HG03520 (cell line): ENCODE measurements at regions not wholly inside any gene's neighbourhood (a gene's known extent, or its start where the extent isn't known, plus 50 kb on each side); places are given as distances from the start of the nearest gene placed in this dataset.

Experiments used
- ATAC-seq: cut with Tn5 transposase; IDR thresholded peaks from one replicate; pipeline ENCODE4 v1.9.1; 2021; ENCODE audit warnings: mild to moderate bottlenecking, moderate library complexity; ENCODE audit not compliant: unreplicated experiment

GRCh38 chr1:221408117-221408803, 333.6 kb downstream of the DUSP10 start:
- no peak for ATAC-seq

- ATAC-seq, result no peak
Measured at GRCh38 chr1:221411283-221411682, 330.6 kb downstream of the DUSP10 start.

GRCh38 chr1:221414772-221415539, 326.9 kb downstream of the DUSP10 start:
- ATAC-seq, result no peak

GRCh38 chr1:221415651-221416050, 326.2 kb downstream of the DUSP10 start:
- no peak for ATAC-seq

- ATAC-seq, result no peak
Measured at GRCh38 chr1:221416142-221416541, 325.7 kb downstream of the DUSP10 start.

- no peak for ATAC-seq
Measured at GRCh38 chr1:221416723-221417122, 325.2 kb downstream of the DUSP10 start.

- no peak for ATAC-seq
Measured at GRCh38 chr1:221418346-221418745, 323.5 kb downstream of the DUSP10 start.

GRCh38 chr1:221419513-221420095, 322.3 kb downstream of the DUSP10 start:
- ATAC-seq, result no peak

- no peak for ATAC-seq
Measured at GRCh38 chr1:221429264-221429663, 312.6 kb downstream of the DUSP10 start.

GRCh38 chr1:221430152-221430960, 311.5 kb downstream of the DUSP10 start:
- no peak for ATAC-seq

GRCh38 chr1:221431068-221431651, 310.7 kb downstream of the DUSP10 start:
- no peak for ATAC-seq

- no peak for ATAC-seq
Measured at GRCh38 chr1:221431961-221432360, 309.9 kb downstream of the DUSP10 start.

GRCh38 chr1:221435504-221435904, 306.4 kb downstream of the DUSP10 start:
- peak; percentile 55 for ATAC-seq

- no peak for ATAC-seq
Measured at GRCh38 chr1:221437171-221437570, 304.7 kb downstream of the DUSP10 start.

- no peak for ATAC-seq
Measured at GRCh38 chr1:221437926-221438325, 304.0 kb downstream of the DUSP10 start.

GRCh38 chr1:221439008-221439746, 302.7 kb downstream of the DUSP10 start:
- ATAC-seq, result peak; percentile 96

- ATAC-seq, result no peak
Measured at GRCh38 chr1:221439747-221440501, 302.0 kb downstream of the DUSP10 start.

GRCh38 chr1:221440658-221441057, 301.2 kb downstream of the DUSP10 start:
- ATAC-seq, result no peak

- no peak for ATAC-seq
Measured at GRCh38 chr1:221442056-221442455, 299.8 kb downstream of the DUSP10 start.
